SK-N-SH treated with all-trans-retinoic acid at 6 μM for 48 hours (cell line): ENCODE measurements at regions not wholly inside any gene's neighbourhood (a gene's known extent, or its start where the extent isn't known, plus 50 kb on each side); places are given as distances from the start of the nearest gene placed in this dataset.

Source experiments
- ARNTL ChIP-seq: fragments of 450-650 bp; formaldehyde crosslinking; IDR thresholded peaks from 2 replicates; pipeline ENCODE4 v1.5.0; 2020; ENCODE audit warnings: low read depth, mild to moderate bottlenecking, moderate library complexity, borderline replicate concordance
- BACH2 ChIP-seq: fragments of 250-450 bp; sonication (Bioruptor Pico); IDR thresholded peaks from 2 replicates; pipeline ENCODE4 v1.9.0; 2021; ENCODE audit warnings: mild to moderate bottlenecking, borderline replicate concordance
- OSR1 ChIP-seq: fragments of 250-450 bp; sonication (Bioruptor Pico); IDR thresholded peaks from 2 replicates; pipeline ENCODE4 v1.8.0; 2022; ENCODE audit warnings: moderate library complexity, mild to moderate bottlenecking, inconsistent platforms
- PATZ1 ChIP-seq: fragments of 250-450 bp; sonication (Bioruptor Pico); IDR thresholded peaks from 2 replicates; pipeline ENCODE4 v1.8.0; 2020; ENCODE audit warnings: mild to moderate bottlenecking, moderate library complexity, borderline replicate concordance
- RARB ChIP-seq: fragments of 250-450 bp; sonication (Bioruptor Pico); IDR thresholded peaks from 2 replicates; pipeline ENCODE4 v1.8.0; 2021; ENCODE audit warnings: mild to moderate bottlenecking, moderate library complexity
- TCF4 ChIP-seq: fragments of 250-450 bp; sonication (Bioruptor Pico); IDR thresholded peaks from 2 replicates; pipeline ENCODE4 v1.8.0; 2021; ENCODE audit warnings: mild to moderate bottlenecking, moderate library complexity, borderline replicate concordance
- TOX ChIP-seq: fragments of 250-450 bp; sonication (Bioruptor Pico); IDR thresholded peaks from 2 replicates; pipeline ENCODE4 v1.8.0; 2021; ENCODE audit warnings: mild to moderate bottlenecking, moderate library complexity, borderline replicate concordance
- ZFP30 ChIP-seq: fragments of 450-650 bp; formaldehyde crosslinking; IDR thresholded peaks from 2 replicates; pipeline ENCODE4 v1.5.0; 2022; ENCODE audit warnings: mild to moderate bottlenecking, moderate library complexity
- ZNF565 ChIP-seq: fragments of 450-650 bp; formaldehyde crosslinking; conservative IDR thresholded peaks from 2 replicates; pipeline ENCODE4 v1.5.0; 2020; ENCODE audit warnings: low read depth, mild to moderate bottlenecking, moderate library complexity
- ZNF70 ChIP-seq: fragments of 450-650 bp; formaldehyde crosslinking; IDR thresholded peaks from 2 replicates; pipeline ENCODE4 v1.5.0; 2020; ENCODE audit warnings: mild to moderate bottlenecking, moderate library complexity

GRCh38 chrX:39324233-39324930 is 523.1 kb downstream of the MID1IP1 start:
- no peak for TF ChIP-seq ZFP30 (CRISPR knock-in tag)
- no peak for TF ChIP-seq OSR1 (CRISPR knock-in tag)
- TF ChIP-seq PATZ1 (CRISPR knock-in tag): no peak
- no peak for TF ChIP-seq BACH2 (CRISPR knock-in tag)
- no peak for TF ChIP-seq RARB
- no peak for TF ChIP-seq ZNF70 (CRISPR knock-in tag)
- no peak for TF ChIP-seq TOX (CRISPR knock-in tag)
- no peak for TF ChIP-seq ZNF565 (CRISPR knock-in tag)
- TF ChIP-seq ARNTL: no peak
- no peak for TF ChIP-seq TCF4 (CRISPR knock-in tag)
